ENCODE measurements at regions not wholly inside any gene's neighbourhood (a gene's known extent, or its start where the extent isn't known, plus 50 kb on each side); places are given as distances from the start of the nearest gene placed in this dataset.

DNA sequence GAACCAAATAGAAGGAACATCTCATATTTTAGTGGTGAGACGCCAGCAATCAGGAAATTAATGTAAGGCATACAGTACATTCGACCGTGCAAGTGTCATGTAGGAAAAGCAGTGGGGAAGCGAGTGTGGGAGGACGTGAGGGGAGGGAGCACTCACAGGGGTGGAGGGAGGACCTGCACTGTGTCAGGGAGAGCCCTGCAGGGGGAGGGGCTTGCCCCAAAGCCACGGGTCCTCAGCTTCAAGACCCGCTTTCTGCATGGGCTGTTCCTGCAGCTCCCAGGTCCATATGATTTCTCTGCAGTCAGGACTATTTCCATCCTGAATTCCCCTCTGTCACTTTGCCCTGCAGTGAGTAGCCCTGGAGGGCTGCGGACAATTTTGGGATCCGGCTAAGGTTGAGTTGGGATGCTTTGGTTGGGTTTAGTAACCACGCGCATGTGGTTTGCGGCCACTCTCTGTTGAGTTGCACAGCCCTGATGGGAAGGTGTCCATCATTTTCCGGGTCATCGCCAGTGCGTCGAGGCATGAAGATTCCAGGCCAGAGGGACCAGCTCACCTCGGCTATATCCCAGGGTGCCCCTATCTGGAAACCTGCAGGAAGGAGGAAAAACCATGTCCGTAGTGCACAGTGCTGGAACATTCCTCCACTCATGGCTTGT is 61.9 kb downstream of the IRX1 start:
- TF ChIP-seq, protein P1, sequence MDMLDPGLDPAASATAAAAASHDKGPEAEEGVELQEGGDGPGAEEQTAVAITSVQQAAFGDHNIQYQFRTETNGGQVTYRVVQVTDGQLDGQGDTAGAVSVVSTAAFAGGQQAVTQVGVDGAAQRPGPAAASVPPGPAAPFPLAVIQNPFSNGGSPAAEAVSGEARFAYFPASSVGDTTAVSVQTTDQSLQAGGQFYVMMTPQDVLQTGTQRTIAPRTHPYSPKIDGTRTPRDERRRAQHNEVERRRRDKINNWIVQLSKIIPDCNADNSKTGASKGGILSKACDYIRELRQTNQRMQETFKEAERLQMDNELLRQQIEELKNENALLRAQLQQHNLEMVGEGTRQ (IDR thresholded peaks at IDR 0.05), result no peak
- TF ChIP-seq, protein P2, sequence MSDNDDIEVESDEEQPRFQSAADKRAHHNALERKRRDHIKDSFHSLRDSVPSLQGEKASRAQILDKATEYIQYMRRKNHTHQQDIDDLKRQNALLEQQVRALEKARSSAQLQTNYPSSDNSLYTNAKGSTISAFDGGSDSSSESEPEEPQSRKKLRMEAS (IDR thresholded peaks at IDR 0.05), result no peak
- TF ChIP-seq RAD21 (conservative IDR thresholded peaks at IDR 0.05 in 1 of 2, IDR thresholded peaks at IDR 0.05 in 1 of 2), result no peak
- TF ChIP-seq, protein P3, sequence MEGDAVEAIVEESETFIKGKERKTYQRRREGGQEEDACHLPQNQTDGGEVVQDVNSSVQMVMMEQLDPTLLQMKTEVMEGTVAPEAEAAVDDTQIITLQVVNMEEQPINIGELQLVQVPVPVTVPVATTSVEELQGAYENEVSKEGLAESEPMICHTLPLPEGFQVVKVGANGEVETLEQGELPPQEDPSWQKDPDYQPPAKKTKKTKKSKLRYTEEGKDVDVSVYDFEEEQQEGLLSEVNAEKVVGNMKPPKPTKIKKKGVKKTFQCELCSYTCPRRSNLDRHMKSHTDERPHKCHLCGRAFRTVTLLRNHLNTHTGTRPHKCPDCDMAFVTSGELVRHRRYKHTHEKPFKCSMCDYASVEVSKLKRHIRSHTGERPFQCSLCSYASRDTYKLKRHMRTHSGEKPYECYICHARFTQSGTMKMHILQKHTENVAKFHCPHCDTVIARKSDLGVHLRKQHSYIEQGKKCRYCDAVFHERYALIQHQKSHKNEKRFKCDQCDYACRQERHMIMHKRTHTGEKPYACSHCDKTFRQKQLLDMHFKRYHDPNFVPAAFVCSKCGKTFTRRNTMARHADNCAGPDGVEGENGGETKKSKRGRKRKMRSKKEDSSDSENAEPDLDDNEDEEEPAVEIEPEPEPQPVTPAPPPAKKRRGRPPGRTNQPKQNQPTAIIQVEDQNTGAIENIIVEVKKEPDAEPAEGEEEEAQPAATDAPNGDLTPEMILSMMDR (IDR thresholded peaks at IDR 0.05), result no peak
